Activated T-cell treated with anti-CD3 and anti-CD28 coated beads for 1 hour (primary cell): ENCODE measurements at regions not wholly inside any gene's neighbourhood (a gene's known extent, or its start where the extent isn't known, plus 50 kb on each side); places are given as distances from the start of the nearest gene placed in this dataset.

Experiments used
- DNase-seq: peaks from one replicate; pipeline ENCODE4 v3.0.0-alpha.2; 2020; ENCODE audit warnings: low read depth

GRCh38 chr2:126774761-126775160, 118.8 kb downstream of the GYPC start:
- no peak for DNase-seq

- no peak for DNase-seq
These were observed 119.5 kb downstream of the GYPC start for GRCh38 chr2:126775300-126775985.

- no peak for DNase-seq
These were observed 120.3 kb downstream of the GYPC start for GRCh38 chr2:126776255-126776654.

- DNase-seq, result peak; percentile 75
These were observed 121.0 kb downstream of the GYPC start for GRCh38 chr2:126776692-126777619.

- no peak for DNase-seq
These were observed 121.1 kb upstream of the TEX51 start for GRCh38 chr2:126777620-126777978.

- no peak for DNase-seq
These were observed 119.9 kb upstream of the TEX51 start for GRCh38 chr2:126778561-126779501.

- DNase-seq, result no peak
These were observed 117.5 kb upstream of the TEX51 start for GRCh38 chr2:126781206-126781605.

GRCh38 chr2:126781806-126782205, 116.9 kb upstream of the TEX51 start:
- DNase-seq, result no peak

- DNase-seq, result no peak
These were observed 116.0 kb upstream of the TEX51 start for GRCh38 chr2:126782648-126783047.

- no peak for DNase-seq
These were observed 115.3 kb upstream of the TEX51 start for GRCh38 chr2:126783341-126783740.

- no peak for DNase-seq
These were observed 114.6 kb upstream of the TEX51 start for GRCh38 chr2:126784045-126784444.

GRCh38 chr2:126784621-126785020, 114.1 kb upstream of the TEX51 start:
- no peak for DNase-seq

GRCh38 chr2:126785236-126785635, 113.5 kb upstream of the TEX51 start:
- DNase-seq, result no peak

- DNase-seq, result no peak
These were observed 112.8 kb upstream of the TEX51 start for GRCh38 chr2:126785862-126786261.

GRCh38 chr2:126786765-126787164, 111.9 kb upstream of the TEX51 start:
- DNase-seq, result no peak

- DNase-seq, result no peak
These were observed 111.4 kb upstream of the TEX51 start for GRCh38 chr2:126787289-126787688.

- no peak for DNase-seq
These were observed 110.6 kb upstream of the TEX51 start for GRCh38 chr2:126788113-126788512.

- no peak for DNase-seq
These were observed 110.0 kb upstream of the TEX51 start for GRCh38 chr2:126788652-126789051.

GRCh38 chr2:126790987-126791780, 107.5 kb upstream of the TEX51 start:
- no peak for DNase-seq

GRCh38 chr2:126792186-126792585, 106.5 kb upstream of the TEX51 start:
- no peak for DNase-seq

- no peak for DNase-seq
These were observed 105.7 kb upstream of the TEX51 start for GRCh38 chr2:126792993-126793392.
